ENCODE measurements at regions not wholly inside any gene's neighbourhood (a gene's known extent, or its start where the extent isn't known, plus 50 kb on each side); places are given as distances from the start of the nearest gene placed in this dataset.

DNA sequence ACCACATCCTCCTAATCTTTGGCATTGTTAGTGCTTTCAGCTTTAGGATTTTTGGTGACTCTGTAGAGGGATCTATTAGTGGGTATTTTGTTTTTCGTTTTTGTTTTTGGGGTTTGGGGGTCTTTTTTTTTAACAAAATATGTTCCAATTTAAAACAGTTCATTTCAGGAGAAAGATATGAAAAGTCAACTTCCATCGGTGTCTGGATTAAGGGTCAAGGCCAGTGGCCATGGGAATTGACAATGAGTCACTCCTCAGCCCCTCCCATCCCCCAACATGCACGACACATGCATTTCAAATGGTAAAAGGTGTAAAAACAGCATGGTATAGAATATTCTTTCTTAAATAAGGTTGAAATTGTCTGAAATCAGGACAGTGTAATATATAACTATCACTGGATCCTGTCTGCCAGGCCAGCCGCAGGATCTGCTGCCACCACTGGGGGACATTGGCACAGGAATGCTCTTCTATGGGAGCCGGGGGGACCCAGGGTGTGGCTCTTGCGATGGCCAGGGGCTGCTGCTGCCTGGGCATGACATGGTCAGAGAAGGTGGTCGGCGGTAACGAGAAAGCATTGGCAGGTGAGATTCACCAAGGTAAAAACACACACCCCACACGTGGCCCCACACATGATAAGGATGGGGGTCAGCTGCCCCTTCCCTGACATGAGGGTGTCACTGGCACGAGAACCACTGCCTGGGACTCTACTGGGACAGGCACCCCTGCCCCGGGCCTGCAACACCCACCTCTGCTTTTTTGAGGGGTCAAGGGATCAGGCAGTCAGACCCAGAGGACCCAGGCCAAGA, 126.2 kb upstream of the KCTD7 start:
- TF ChIP-seq, protein P1, sequence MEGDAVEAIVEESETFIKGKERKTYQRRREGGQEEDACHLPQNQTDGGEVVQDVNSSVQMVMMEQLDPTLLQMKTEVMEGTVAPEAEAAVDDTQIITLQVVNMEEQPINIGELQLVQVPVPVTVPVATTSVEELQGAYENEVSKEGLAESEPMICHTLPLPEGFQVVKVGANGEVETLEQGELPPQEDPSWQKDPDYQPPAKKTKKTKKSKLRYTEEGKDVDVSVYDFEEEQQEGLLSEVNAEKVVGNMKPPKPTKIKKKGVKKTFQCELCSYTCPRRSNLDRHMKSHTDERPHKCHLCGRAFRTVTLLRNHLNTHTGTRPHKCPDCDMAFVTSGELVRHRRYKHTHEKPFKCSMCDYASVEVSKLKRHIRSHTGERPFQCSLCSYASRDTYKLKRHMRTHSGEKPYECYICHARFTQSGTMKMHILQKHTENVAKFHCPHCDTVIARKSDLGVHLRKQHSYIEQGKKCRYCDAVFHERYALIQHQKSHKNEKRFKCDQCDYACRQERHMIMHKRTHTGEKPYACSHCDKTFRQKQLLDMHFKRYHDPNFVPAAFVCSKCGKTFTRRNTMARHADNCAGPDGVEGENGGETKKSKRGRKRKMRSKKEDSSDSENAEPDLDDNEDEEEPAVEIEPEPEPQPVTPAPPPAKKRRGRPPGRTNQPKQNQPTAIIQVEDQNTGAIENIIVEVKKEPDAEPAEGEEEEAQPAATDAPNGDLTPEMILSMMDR (IDR thresholded peaks at IDR 0.05): no peak
- H3K36me3 ChIP-seq: no peaks in the 10 kb centered on the region
- H3K27me3 ChIP-seq: peaks cover 3 to 33% (median 26%) of the 10 kb centered on the region in 7 donors
- 78 to 89% methylated on average over 12 of the region's 12 CpGs for WGBS, 2 donors
- no peak overlapping the region for H3K4me3 ChIP-seq
- H3K9me3 ChIP-seq: no peaks in the 10 kb centered on the region
- peaks cover 0 to 13% (median 5%) of the 10 kb centered on the region in 9 donors for H3K4me1 ChIP-seq
- DNase-seq: no peak
- ATAC-seq: peak in 1 of 8 donors; percentile 17
- H3K27ac ChIP-seq: no peak overlapping the region
- intact Hi-C loops (cut with DNase I): loop anchor here in 1 of 10 donors (10.0 kb wide), 1 partner anchor 358 kb away; no protein-coding TSS in a partner anchor

DNA sequence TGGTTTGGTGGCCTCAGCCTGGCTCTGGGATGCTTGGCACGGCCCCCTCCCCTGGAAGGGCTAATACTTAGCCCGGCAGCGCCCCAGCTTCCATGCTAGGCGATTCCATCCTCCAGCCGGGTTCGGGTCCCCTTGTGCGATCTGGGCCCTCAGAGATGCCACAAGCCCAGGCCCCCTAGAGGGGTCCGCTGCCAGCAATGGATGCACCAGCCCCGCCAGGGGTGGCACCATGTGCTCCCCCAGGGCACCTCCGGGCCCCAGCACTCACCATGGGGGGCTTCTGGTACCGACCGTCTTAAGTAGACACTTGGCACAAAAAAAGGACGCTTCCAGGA, 125.7 kb upstream of the KCTD7 start:
- Histone ChIP-seq H3K4me3 (no peak overlapping the region), H3K27me3 (peaks cover 3 to 33% (median 30%) of the 10 kb centered on the region in 7 donors), H3K36me3 (no peaks in the 10 kb centered on the region), H3K9me3 (no peaks in the 10 kb centered on the region), H3K27ac (no peak overlapping the region), H3K4me1 (peaks cover 0 to 13% (median 5%) of the 10 kb centered on the region in 9 donors)
- ATAC-seq (peak in 2 of 8 donors; percentile 12 to 15), DNase-seq (no peak)
- intact Hi-C loops (cut with DNase I): loop anchor here in 1 of 10 donors (10.0 kb wide), 1 partner anchor 358 kb away; no protein-coding TSS in a partner anchor
- TF ChIP-seq, protein P1 (IDR thresholded peaks at IDR 0.05): no peak
- WGBS, 2 donors: 79 to 86% methylated on average over 13 of the region's 13 CpGs

DNA sequence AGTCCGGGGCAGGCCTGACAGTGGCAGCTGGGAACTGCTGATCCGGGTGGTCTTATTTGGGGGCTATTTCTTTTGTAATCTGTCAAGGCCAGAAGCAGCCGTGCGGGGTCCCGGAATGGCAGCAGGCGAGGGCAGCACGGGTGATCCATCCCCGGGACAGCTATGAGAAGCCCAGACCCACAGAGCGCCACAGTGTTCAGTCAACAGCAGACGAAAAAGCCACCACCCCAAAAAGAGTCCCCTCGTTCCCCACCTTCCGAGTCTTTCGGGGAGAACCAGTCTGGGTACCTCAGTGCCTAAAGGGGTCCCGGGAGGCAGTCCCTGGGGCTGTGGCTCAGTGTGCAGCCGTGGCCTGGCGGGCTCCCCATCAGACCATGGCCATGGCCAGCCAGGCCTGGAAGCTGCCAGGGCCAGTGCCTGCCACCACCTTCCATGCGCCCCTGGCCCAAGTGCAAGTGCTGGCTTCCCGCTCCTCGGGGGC, 125.1 kb upstream of the KCTD7 start:
- no peak overlapping the region for H3K27ac ChIP-seq
- peaks cover 3 to 37% (median 30%) of the 10 kb centered on the region in 7 donors for H3K27me3 ChIP-seq
- no peak overlapping the region for H3K4me3 ChIP-seq
- ATAC-seq (peak in 2 of 8 donors; percentile 19 to 58), DNase-seq (no peak)
- H3K36me3 ChIP-seq: no peaks in the 10 kb centered on the region
- 80 to 81% methylated on average over 19 of the region's 19 CpGs for WGBS, 2 donors
- TF ChIP-seq, protein P1 (IDR thresholded peaks at IDR 0.05): no peak
- intact Hi-C loops (cut with DNase I): loop anchor here in 1 of 10 donors (10.0 kb wide), 1 partner anchor 359 kb away; no protein-coding TSS in a partner anchor
- H3K4me1 ChIP-seq: peaks cover 0 to 13% (median 5%) of the 10 kb centered on the region in 9 donors
- no peaks in the 10 kb centered on the region for H3K9me3 ChIP-seq

DNA sequence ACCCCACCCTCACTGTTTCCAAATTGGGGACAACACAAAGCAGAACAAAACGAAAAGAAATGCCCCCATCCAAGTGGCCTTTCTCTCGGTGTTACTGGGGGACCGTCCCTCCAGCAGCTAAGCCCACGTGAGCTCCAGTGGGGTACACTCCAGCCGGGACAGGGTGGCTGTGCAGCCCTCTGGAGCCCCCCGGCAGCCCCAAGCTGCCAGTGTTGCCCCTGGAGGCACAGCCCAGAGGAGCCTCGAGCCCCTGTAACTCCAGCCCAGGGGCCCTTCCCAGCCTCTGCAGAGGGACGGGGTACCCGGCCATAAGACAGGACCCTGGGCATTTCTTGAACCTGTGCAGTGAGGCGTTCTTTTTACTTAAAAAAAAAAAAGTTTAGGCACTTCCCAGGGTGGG, 124.5 kb upstream of the KCTD7 start:
- WGBS, 2 donors: 77 to 80% methylated on average over 10 of the region's 10 CpGs
- Histone ChIP-seq H3K27ac (no peak overlapping the region), H3K36me3 (no peaks in the 10 kb centered on the region), H3K4me1 (peaks cover 0 to 13% (median 5%) of the 10 kb centered on the region in 9 donors), H3K9me3 (no peaks in the 10 kb centered on the region), H3K27me3 (peaks cover 3 to 42% (median 31%) of the 10 kb centered on the region in 7 donors), H3K4me3 (no peak overlapping the region)
- ATAC-seq (no peak), DNase-seq (no peak)
- intact Hi-C loops (cut with DNase I): loop anchor here in 1 of 10 donors (10.0 kb wide), 1 partner anchor 359 kb away; no protein-coding TSS in a partner anchor
- TF ChIP-seq, protein P1 (IDR thresholded peaks at IDR 0.05): no peak
